HG03571 (cell line): ENCODE measurements at regions not wholly inside any gene's neighbourhood (a gene's known extent, or its start where the extent isn't known, plus 50 kb on each side); places are given as distances from the start of the nearest gene placed in this dataset.

Experiments used
- ATAC-seq: cut with Tn5 transposase; IDR thresholded peaks from one replicate; pipeline ENCODE4 v1.9.1; 2021; ENCODE audit not compliant: unreplicated experiment

DNA sequence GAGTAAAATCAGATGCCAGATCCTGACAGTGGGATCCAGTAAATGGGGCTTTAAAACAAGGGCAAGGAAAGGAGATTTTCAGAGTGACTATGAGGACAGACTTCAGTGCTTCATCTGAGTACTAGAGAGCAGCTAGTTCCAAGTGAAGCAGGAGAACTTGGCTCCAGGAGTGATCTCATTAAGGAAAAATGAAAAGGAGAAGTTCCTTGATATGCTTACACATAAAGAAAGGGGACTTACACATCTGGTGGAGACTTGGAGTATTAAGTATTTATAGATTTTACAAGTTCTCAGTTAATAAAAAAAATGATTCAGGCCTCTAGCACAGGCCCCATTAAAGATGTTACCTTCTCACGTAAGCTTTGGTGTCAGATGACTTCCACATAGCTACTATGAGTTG is 105.8 kb downstream of the ICOS start:
- no peak for ATAC-seq

DNA sequence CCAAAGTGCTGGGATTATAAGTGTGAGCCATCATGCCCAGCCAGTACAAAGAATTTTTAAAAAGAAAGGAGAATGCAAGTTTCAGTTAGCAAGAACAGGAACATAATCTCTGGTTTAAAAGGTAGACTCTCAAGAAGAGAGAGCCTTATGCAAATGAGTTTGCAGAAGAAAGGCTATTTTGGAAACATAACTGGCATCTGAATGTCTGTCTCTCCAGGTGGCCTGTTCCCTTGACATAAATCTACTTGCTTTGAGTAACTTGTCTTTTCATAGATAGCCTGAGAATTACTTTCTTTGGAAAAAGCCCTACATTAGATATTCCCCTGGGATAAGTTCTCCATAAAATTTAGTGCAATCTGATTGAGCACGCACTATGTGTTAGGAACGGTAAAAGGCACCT is 109.6 kb downstream of the ICOS start:
- no peak for ATAC-seq

DNA sequence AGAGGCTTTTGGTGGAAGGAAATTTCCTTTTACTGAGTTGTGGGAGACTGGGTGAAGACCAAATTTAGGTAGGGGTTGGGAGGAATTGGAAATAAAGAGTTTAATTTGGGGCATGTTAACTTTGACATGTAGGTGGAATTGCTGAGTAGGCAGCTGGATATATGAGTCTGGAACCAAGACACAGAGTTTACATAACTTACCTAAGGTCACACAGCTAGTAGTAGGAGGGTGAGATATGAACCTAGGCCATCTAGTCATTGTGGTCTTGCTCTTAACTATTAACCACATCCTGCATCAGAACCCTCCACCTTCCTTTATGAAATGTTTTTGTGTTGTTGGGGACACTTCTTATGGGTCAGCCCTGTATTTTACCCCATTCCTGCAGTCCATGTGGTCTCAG is 113.1 kb downstream of the ICOS start:
- no peak for ATAC-seq

DNA sequence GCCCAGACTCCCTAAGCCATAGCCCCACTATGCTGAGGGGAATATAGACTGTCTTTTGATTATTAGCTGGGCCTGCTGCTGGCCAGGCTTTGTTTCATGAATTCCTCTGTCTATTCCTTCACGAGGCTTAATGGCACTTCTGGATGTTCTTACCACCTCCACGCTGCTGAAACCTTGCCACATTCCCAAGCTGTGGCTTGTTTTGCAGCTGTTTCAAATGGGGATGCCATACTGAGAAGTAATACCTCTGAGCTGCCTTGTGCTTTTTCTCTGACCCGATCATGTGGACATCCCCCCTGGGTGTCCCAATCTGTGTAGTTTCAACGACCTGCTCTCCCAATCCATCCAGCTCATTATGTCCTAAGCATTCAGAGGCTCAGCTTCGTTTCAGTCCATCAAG is 114.1 kb downstream of the ICOS start:
- ATAC-seq, result no peak

DNA sequence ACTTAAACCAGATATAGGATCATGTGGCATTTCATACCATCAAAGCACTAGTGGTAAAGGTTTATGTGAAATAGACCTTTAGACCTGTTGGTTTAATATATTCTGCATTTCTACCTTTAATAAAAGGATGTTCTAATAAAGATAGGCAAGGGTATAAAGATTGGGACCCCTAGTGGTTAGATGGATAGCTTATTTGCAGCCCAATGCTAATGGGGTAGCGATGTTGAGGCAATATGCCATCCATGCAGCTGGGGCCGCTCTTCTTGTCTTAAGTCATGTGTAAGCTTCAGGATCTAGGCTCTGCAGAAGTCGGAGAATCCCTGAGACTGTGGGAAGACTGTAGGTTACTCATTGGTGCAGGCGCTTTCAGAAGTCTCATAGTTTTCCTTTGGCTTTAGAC is 114.9 kb downstream of the ICOS start:
- ATAC-seq, result no peak

DNA sequence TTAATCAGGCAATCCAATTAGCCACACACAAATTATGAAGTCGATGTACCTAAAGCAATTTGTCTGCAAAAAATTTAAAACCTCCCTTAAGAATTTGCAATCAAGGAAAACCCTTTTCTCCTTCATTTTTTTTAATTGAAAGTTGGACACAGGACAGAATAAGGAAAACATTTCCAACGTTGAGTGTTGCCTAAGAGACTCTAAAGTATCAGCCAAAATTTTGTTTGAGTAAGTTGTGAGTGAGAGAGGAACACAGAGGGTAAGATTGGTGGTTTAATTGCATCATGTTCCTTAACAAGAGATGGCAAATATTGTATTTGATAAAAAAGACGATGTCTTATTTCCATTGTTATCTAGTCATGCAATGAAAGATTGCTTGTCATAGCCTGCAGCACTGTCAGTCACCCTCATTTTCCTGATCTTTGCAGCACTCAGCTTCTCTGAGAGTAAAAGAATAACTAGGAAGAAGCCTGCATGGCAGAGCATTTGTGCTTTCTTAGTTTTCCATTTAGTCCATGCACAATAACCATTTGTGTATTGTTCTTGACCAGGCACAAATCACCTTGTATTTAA is 115.5 kb downstream of the ICOS start:
- ATAC-seq, result no peak

DNA sequence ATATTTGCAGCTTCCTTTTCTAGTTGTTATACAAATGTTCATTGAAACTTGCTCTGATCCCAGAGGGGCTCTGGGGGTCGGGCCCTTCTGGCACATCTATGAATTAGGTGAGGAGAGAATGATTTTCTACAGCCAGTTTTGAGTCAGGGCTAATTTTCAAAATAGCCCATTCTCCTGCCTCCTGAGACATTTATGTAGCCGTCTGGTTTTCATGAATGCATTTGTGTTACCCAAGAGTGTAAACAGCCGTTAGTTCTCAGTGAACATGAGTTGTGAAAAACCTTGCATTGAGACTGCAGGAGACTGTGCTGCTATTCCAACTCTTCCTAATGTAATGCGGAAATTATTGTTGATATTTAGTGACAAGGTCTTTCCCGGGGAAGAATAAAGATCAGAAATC is 122.5 kb downstream of the ICOS start:
- ATAC-seq, result no peak

DNA sequence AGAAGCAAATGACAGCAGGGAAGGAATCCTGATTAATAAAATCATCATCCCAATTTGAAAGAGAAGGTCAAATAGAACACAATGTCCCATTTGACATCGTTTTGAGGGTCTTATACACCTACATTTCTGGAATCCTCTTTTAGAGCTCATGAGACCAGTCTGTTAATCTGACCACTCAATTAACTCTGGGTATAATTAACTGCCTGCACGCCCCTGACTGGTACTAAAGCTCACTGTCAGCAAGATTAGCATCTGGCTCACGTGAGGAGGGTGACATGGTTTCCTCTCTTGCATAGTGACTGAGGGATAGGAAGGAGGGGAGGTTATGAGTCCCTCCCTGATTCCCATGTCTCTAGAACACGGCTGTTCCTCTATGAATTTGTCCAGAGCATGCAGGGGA is 124.3 kb downstream of the ICOS start:
- ATAC-seq, result no peak

DNA sequence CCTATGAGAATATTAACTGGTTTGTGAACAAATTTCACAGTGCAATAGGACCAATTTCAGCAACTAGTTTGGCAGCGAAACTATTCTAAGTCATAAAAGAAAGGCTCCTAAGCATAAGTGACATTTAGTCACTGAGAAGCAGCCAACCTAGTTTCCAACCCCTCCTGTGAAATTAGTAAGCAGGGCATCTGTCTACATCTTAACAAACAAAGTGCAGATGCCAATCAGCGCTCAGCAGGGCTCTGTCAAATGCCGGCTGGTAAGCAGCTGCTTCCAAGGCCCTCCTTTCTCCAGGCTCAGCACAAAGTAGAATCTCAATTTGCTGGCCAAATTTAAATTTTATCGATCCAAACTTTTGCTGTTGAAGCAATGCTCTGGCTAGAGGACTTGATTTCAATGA is 124.7 kb downstream of the ICOS start:
- no peak for ATAC-seq

DNA sequence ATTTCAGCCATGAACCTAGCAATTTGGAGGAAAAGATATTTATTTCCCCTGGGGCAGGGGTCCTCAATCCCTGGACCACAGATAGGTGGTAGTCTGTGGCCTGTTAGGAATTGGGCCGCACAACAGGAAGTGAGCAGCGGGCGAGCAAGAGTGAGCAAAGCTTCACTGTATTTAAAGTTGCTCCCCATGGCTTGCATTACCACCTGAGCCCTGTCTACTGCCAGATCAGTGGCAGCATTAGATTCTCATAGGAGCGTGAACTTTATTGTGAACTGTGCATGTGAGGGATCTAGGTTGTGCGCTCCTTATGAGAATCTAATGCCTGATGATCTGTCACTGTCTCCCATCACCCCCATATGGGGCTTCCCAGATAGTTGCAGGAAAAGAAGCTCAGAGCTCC is 127.6 kb downstream of the ICOS start:
- ATAC-seq, result no peak

DNA sequence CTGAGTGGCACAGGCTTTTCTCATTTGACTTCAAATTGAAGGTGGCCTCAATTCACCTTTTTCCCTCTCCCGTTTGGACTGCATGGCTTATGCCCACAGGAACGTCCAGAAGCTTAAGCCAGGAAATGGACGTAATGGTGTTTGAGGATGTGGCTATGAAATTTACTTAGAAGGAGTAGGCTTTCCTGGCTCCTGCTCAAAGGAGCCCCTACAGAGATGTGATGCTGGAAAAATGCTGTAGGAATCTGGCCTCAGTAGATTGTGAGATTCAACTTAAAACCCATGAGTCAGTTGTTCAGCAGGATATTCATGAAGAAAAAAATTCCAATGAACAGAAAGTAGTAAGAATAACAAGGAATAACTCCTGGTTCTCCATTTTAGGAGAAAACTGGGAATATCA is 129.0 kb downstream of the ICOS start:
- ATAC-seq, result no peak

DNA sequence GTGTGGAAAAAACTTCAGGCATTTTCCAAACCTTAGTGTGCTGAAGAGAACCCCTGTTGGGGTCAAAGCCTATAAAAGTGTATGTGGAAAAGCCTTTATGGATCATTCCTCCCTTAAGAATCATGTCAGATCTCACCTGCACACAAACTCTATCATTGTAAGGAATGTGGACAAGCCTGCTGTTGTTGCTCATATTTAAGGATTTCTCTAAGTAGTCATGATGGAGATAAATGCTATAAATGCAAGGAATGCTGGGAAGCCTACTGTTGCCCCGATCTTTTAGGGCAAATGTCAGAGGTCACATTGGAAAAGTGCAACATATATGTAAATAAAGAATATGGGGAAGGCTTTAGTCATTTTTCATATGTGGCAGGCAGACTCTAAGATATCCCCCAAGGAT is 129.5 kb downstream of the ICOS start:
- ATAC-seq, result no peak

DNA sequence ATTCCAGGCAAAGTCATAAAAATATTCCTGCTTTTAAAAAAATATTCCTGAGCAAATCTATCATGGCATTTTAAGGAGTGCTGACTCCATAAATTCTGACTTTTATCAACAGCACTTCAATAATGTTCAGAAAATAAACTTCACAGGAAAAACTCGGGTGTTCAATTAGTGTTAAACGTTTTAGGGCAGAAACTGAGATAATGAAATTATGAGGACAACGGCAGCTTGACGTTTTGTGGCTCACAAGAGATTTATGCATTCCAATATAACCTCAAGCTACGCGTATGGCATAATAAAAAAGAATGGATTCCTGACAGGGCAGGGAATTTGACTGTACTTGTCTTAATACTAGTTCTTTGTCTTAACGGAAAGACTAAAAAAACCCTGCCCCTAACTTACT is 133.2 kb downstream of the ICOS start:
- no peak for ATAC-seq

DNA sequence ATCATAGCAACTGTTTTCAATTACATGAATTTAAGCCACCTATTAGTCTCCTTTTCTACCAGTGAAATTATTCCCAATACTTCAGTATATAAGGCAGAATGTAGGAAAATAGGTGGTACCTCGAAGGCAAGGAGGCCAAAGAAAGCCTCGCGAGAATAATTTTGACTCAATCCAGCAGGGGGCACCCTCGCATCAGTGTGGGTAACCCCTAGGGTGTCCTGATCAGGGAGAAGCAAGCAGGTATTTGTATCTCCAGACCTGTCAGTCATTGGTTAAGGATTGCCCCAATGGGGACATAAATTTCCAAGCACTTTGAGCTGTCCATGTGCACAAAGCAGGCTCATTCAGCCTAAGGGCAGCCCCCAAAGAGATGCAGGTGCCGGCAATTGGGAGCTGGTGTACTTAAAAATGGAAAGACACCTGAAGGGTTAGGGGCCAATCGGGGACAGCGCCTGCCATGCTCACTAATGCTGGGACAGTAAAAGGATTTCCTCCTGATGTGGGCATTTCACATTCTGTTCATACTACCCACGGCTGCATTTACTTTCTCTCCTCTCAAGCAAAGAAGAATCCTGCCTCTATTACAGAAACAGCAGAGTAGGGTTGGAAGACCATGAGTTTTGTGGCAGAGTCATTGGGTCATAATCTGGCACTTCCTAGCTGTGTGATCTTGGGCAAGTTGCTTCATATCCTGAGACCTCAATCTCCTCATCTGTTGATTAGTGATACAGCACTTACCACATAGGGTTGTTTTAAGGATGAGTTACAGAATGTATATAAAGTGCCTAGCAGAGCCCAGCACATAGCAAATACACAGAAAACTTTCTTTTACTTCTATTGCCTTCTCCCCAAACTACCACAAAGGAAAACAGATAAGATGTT is 136.1 kb downstream of the ICOS start:
- no peak for ATAC-seq

DNA sequence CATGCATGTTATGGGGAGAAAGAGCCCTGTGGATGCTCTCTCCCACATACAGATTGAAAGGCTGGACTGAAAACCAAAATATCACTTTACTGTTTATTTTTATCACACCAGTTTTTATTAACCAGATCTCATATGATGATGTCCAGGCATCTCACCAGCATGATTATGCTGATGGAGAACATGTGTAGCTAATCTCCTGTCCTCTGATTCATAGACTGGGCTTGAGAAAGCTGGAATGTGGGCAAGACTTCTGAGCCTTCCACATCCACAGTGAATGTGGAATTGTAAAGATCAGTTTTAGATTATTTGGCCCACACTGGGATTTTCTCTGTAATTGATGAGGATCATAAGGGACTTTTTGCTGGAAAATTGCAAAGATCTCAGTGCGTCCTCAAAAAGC is 137.9 kb downstream of the ICOS start:
- no peak for ATAC-seq

DNA sequence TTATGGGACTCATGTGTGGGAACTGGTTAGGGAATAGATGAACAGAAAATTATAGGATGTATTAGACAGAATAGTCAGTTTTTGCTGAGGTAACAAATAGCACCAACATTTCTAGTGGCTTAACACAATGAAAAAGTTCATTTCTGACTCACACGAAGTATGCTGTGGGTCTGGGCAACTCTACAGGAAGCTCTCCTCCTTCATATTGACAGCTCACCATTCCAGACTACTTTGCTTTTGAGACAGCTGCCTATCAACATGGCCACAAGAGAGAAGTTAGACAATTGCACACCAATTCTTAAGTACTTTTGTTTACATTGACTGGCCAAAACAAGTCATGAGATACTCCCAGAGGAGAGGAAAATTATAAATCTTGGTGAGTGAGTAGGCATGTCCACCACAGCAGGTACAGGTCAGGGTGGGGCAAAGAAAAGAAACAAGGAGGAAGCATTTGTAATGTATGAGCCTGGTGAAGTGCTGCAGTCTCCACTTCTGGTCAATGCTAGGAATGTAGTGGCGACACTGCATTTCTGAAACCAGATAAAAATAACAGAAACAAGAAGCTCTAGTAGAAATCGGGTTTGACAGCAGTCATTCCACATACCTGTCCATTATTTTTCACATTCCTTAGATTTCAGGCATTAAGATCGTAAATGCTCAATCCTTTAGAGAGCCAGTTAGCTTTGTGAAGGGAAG is 141.6 kb downstream of the ICOS start:
- ATAC-seq, result no peak

DNA sequence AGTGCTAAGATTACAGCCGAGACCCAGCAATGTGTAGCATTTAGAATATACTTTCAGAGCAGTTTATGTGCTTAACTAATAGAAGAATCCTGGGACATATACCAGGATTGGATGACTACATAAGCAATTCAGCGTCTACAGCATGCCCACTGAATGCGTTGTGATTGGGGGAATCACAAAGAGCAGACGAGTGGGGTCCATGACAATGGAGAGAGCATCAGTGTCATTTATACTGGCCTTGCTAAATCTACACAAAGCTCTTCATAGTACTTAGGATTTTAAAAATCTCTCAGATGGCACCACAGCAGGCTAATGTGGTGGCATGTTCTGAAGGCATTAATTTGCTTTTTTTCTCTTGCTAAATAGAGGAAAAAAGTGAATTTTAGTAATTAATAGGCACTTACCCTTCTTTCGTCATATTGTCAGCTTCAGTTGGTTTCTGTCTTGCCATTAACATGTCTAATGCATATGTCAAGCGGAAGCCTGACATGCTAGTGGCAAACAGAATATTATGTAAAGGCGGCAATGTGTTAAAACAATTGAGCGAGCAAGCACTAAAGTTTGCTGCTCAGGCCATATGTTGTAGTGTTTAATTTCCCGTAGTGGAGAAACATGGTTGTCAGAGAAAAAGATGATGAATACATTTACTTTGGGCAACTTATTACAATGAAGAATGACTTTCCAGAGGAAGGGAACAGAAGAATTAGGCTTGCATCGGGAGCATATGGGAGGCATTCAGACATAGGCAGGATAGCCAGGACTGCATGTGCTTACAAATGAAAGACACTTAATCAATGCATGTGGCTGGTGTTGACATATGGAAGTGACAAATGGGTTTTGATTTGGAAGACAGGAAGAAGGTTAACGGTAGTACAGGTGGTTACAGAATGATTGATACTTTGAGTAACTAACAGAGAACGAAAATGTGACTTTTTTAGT is 145.2 kb downstream of the ICOS start:
- no peak for ATAC-seq

DNA sequence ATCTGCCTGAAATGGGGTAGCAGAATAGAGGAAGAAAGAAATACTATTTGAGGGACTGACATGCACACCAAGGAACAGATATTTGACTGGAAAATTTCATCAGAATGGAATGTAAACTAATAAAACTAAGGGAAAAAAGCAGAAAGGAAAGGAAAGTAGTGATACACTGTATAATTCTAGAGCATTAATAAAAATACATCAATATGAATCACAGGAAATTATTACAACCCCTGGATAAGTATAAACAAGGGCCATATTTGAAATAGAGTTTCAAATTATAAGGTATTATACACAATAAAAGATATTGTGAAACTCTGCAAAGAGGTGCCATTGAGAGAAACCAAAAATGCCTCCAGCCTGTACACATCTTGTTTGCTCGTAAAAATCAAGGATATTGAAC is 149.6 kb downstream of the ICOS start:
- ATAC-seq, result no peak

DNA sequence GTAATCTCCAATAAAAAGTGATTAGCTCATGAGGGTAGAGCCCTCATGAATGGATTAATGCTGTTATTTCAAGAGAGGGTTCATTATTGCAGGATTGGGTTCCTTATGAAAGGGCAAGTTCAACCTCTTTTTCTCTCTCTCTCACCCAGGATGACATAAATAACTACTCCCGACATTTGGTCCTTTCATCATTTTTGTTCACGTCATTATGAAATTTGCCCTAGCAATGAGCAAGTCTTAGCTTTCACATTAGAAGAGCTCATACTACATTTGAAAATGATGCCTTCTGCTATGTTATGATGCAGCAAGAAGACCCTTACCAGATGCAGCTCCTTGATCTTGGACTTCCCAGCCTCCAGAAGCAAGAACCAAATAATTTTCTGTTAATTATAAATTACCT is 152.5 kb downstream of the ICOS start:
- no peak for ATAC-seq

DNA sequence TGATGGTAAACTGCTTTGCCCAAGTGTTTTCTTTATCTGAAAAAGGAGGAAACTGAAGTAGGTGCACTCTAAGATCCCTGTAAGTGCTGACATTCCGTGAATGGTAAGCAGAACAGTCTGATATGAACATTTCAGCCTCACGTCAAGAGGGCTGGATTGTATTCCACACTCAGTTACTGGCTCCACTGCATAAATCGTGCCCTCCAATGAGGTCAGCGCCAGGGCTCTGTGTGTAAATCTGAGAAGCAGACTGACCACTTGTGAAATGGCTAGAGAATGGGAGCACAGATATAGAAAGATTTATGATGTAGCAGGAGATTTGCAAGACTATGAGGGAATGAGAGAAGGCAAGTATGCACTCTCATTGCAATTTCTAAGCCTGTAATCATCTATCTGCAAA is 153.0 kb downstream of the ICOS start:
- no peak for ATAC-seq

DNA sequence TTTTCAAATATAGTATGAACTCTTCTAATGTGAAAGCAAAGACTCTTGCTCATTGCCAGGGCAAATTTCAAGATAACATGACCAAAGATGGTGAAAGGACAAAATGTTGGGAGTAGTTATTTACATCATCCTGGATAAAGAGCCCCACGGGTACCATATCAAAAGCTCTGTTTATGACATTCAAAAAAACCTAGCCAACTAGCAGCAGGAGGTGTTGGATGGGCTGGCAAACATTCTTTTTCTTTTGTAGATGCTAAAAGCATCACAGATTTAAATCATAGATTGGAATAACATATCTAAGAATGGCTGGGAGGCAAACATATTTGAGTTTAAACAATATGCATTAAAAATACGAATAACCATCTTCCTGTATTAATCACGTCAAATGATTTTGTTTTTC is 153.5 kb downstream of the ICOS start:
- ATAC-seq, result no peak
